GM12878 (cell line): ENCODE measurements at regions not wholly inside any gene's neighbourhood (a gene's known extent, or its start where the extent isn't known, plus 50 kb on each side); places are given as distances from the start of the nearest gene placed in this dataset.

Experiments used
- ATAC-seq: fragments of 200-7000 bp; cut with Tn5 transposase; 3 replicates; pipeline ENCODE4 v1.9.1; 2020; ENCODE audit warnings: mild to moderate bottlenecking, moderate library complexity
- BruUV-seq: library from RNA; stranded (reverse); fragments of 400-500 nt; replicated peaks from 2 replicates; lab custom pipeline; 2021; lab: Mats Ljungman, UMichigan
- CTCF ChIA-PET: fragments of 300-600 bp; sonication (Branson Sonifier 250); formaldehyde crosslinking; extraction: SDS; loops from one replicate; lab custom pipeline; 2021; ENCODE audit warnings: inconsistent platforms; lab: Yijun Ruan, JAX
- POLR2A ChIA-PET: fragments of 350-600 bp; formaldehyde crosslinking; extraction: SDS; loops from one replicate; lab custom pipeline; 2021; ENCODE audit warnings: inconsistent platforms; lab: Charles Lee
- RAD21 ChIA-PET: fragments of 300-600 bp; sonication (Branson Sonifier 250); formaldehyde crosslinking; loops from one replicate; lab custom pipeline; 2023; ENCODE audit warnings: antibody characterized with exemption; ENCODE audit not compliant: unreplicated experiment; lab: Charles Lee
- SMC1A ChIA-PET: fragments of 300-600 bp; sonication (Branson Sonifier 250); formaldehyde crosslinking; loops from one replicate; lab custom pipeline; 2023; ENCODE audit not compliant: unreplicated experiment, uncharacterized antibody; lab: Charles Lee
- DNase-seq: peaks from one replicate; pipeline ENCODE4 v3.0.0-alpha.2; 2011; ENCODE audit warnings: low read depth, low spot score
- FAIRE-seq: peaks from 3 replicates; lab custom pipeline; 2011; peaks lifted over from hg19 to GRCh38; lab: Jason Lieb, UNC
- H2AFZ ChIP-seq: 2 replicates; pipeline ENCODE4 v1.6.0; 2011; ENCODE audit warnings: low read depth, low read length, control low read depth; ENCODE audit not compliant: control insufficient read depth
- H3K27ac ChIP-seq: 2 replicates; pipeline ENCODE4 v1.5.1; 2011; ENCODE audit warnings: control low read depth; ENCODE audit not compliant: control insufficient read depth, insufficient read depth
- H3K27me3 ChIP-seq, 2 experiments: replicated peaks in 1 of 2; 2 replicates each; pipeline versions ENCODE4 v1.6.0 to v1.6.1; 2011; ENCODE audit warnings: low read length in 1 of 2; ENCODE audit not compliant: control insufficient read depth in 2 of 2, insufficient read depth in 2 of 2
- H3K36me3 ChIP-seq, 2 experiments: 2 replicates each; pipeline ENCODE4 v1.5.1; 2011; ENCODE audit warnings: low read length in 1 of 2; ENCODE audit not compliant: control insufficient read depth in 2 of 2, insufficient read depth in 2 of 2
- H3K4me1 ChIP-seq: 2 replicates; pipeline ENCODE4 v1.6.1; 2011; ENCODE audit warnings: mild to moderate bottlenecking, low read length, moderate library complexity, mixed read lengths; ENCODE audit not compliant: control insufficient read depth, insufficient read depth
- H3K4me2 ChIP-seq: 2 replicates; pipeline ENCODE4 v1.6.0; 2011; ENCODE audit warnings: control low read depth; ENCODE audit not compliant: control insufficient read depth, insufficient read depth
- H3K4me3 ChIP-seq: fragments of 200-600 bp; sonication (generic); 2 replicates; pipeline ENCODE4 v1.5.1; 2016
- H3K79me2 ChIP-seq: 2 replicates; pipeline ENCODE4 v1.6.0; 2011; ENCODE audit warnings: low read length; ENCODE audit not compliant: control insufficient read depth, insufficient read depth
- H3K9ac ChIP-seq: 2 replicates; pipeline ENCODE4 v1.8.0; 2011; ENCODE audit warnings: low read length, control low read depth, mixed read lengths; ENCODE audit not compliant: control insufficient read depth, insufficient read depth
- H3K9me3 ChIP-seq: replicated peaks from 3 replicates; pipeline ENCODE4 v1.5.1; 2011; ENCODE audit warnings: mild to moderate bottlenecking, low read length; ENCODE audit not compliant: control insufficient read depth, insufficient read depth
- H4K20me1 ChIP-seq: 2 replicates; pipeline ENCODE4 v1.6.0; 2011; ENCODE audit not compliant: control insufficient read depth, insufficient read depth
- CBX5 ChIP-seq: sonication (generic); IDR thresholded peaks from 2 replicates; pipeline ENCODE4 v1.6.1; 2016; ENCODE audit warnings: low read depth, moderate library complexity, mild to moderate bottlenecking, inconsistent platforms
- EP300 ChIP-seq, 2 experiments: fragments of 150-350 bp in 1 of 2; IDR thresholded peaks; 2 replicates each; pipeline ENCODE4 v1.6.1; 2011 to 2012; ENCODE audit warnings: low read depth in 2 of 2, low read length in 2 of 2, borderline replicate concordance in 1 of 2, improper control_type of control experiment in 1 of 2, inconsistent platforms in 1 of 2; ENCODE audit not compliant: control insufficient read depth in 1 of 2
- FOXM1 ChIP-seq: IDR thresholded peaks from 2 replicates; pipeline ENCODE4 v1.6.1; 2012; ENCODE audit warnings: low read depth, mild to moderate bottlenecking, inconsistent platforms, low read length, moderate library complexity
- POLR2AphosphoS2 ChIP-seq: IDR thresholded peaks from 2 replicates; pipeline ENCODE4 v1.6.1; 2011; ENCODE audit warnings: low read depth, mild to moderate bottlenecking, low read length, improper control_type of control experiment, moderate library complexity
- SMAD5 ChIP-seq: IDR thresholded peaks from 2 replicates; pipeline ENCODE4 v1.6.1; 2016; ENCODE audit warnings: antibody characterized with exemption, low read depth
- SUPT20H ChIP-seq: IDR thresholded peaks from 2 replicates; pipeline ENCODE4 v1.6.1; 2011; ENCODE audit warnings: low read depth, mild to moderate bottlenecking, low read length, moderate library complexity, borderline replicate concordance; ENCODE audit not compliant: control insufficient read depth
- ZBTB11 ChIP-seq: fragments of 450-650 bp; formaldehyde crosslinking; IDR thresholded peaks from 2 replicates; pipeline ENCODE4 v1.5.0; 2022; ENCODE audit warnings: mild to moderate bottlenecking, missing genetic modification characterization
- WGBS: methylation state at CpG from one replicate; pipeline ENCODE4 v1.1.6; 2016; ENCODE audit warnings: low lambda C conversion rate; ENCODE audit not compliant: insufficient replicate concordance, insufficient coverage; ENCODE audit errors: missing lambda C conversion rate; 5-methylcytosine and 5-hydroxymethylcytosine counted together
- in situ Hi-C: fragments of 300-500 bp; cut with MboI; formaldehyde crosslinking; loops from 9 replicates; pipeline ENCODE4 v1.14.3; 2018; ENCODE audit warnings: mixed read lengths
- intact Hi-C: fragments of 100-400 bp; cut with micrococcal nuclease; formaldehyde crosslinking; loops from one replicate; pipeline ENCODE4 v1.14.2; 2022; ENCODE audit not compliant: unreplicated experiment

DNA sequence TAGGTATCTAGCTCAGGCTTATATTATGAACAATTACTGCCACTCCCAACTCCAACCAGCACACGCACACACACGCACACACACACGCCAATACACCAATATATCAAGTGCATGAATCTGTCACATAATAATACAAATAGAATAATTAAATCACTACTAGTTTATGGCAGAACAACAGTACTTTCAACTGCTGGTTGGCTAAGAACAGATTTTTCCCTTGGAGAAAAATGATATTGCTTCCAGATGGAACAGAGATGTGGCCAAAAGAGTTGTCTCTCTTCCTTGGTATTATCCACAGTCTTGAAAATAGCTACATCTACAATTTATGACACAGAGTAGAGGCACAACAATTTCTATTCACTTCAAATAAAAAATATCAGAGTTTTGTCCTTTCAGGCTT lies 538.3 kb upstream of the FAT3 start:
- H3K9me3 ChIP-seq = no peaks in the 10 kb centered on the region
- no peaks in the 10 kb centered on the region for H4K20me1 ChIP-seq
- no peaks in the 10 kb centered on the region for H3K79me2 ChIP-seq
- in situ Hi-C loops = no loop called here
- ChIA-PET SMC1A (interaction anchor here (1.1 kb wide), 1 partner anchor 14 kb away, joined by 3 read pairs; no protein-coding TSS in a partner anchor), RAD21 (no interaction called here), POLR2A (no interaction called here), CTCF (no interaction called here)
- H3K4me2 ChIP-seq = no peak overlapping the region
- BruUV-seq = no TSS peak
- no peak overlapping the region for H3K9ac ChIP-seq
- no peak for DNase-seq
- no peaks in the 10 kb centered on the region for H3K27me3 ChIP-seq
- ATAC-seq = no peak
- no peak overlapping the region for H2AFZ ChIP-seq
- H3K4me1 ChIP-seq = no peaks in the 10 kb centered on the region
- intact Hi-C loops = no loop called here
- no peaks in the 10 kb centered on the region for H3K36me3 ChIP-seq
- 25% methylated on average over 3 of the region's 3 CpGs for WGBS
- H3K4me3 ChIP-seq = no peak overlapping the region
- FAIRE-seq = no peak
- TF ChIP-seq EP300 (IDR thresholded peaks at IDR 0.05; ENCODE audit: borderline replicate concordance in 1 of 2, control insufficient read depth in 1 of 2, low read depth in 2 of 2, low read length in 2 of 2) (no peak), POLR2AphosphoS2 (no peak), FOXM1 (no peak), SMAD5 (no peak), SUPT20H (no peak), ZBTB11 (CRISPR knock-in tag) (no peak), CBX5 (no peak)
- H3K27ac ChIP-seq = no peak overlapping the region
